Peyer's patch (tissue), 4 donors: ENCODE measurements at regions not wholly inside any gene's neighbourhood (a gene's known extent, or its start where the extent isn't known, plus 50 kb on each side); places are given as distances from the start of the nearest gene placed in this dataset.

Experiments used
- DNase-seq, 3 donors: peaks; one replicate each; pipeline ENCODE4 v3.0.0-alpha.2; 2017 to 2019
- H3K27ac ChIP-seq, 4 donors: fragments of 200-600 bp; sonication (generic); one replicate each; pipeline ENCODE4 v1.5.1; 2016 to 2019
- H3K27me3 ChIP-seq, 2 donors: fragments of 200-600 bp; sonication (generic); one replicate each; pipeline ENCODE4 v1.5.1; 2019
- H3K36me3 ChIP-seq, 3 donors: fragments of 200-600 bp; sonication (generic); one replicate each; pipeline ENCODE4 v1.5.1; 2016 to 2019
- H3K4me1 ChIP-seq, 4 donors: fragments of 200-600 bp; sonication (generic); one replicate each; pipeline ENCODE4 v1.5.1; 2016 to 2019
- H3K4me3 ChIP-seq, 4 donors: fragments of 200-600 bp; sonication (generic); 1 replicate in 3 of 4; 2 replicates in 1 of 4; pipeline ENCODE4 v1.5.1; 2016 to 2019; ENCODE audit warnings: mild to moderate bottlenecking in 1 of 4
- H3K9me3 ChIP-seq, 4 donors: fragments of 200-600 bp; sonication (generic); one replicate each; pipeline ENCODE4 v1.5.1; 2016 to 2019; ENCODE audit warnings: mild to moderate bottlenecking in 1 of 4
- CTCF ChIP-seq, 6 experiments: fragments of 450-650 bp in 4 of 6; fragments of 200-600 bp in 2 of 6; sonication (generic) in 1 of 6; IDR thresholded peaks; one replicate each; pipeline ENCODE4 v1.5.1; 2017 to 2019; ENCODE audit warnings: antibody characterized with exemption in 6 of 6, mild to moderate bottlenecking in 3 of 6, moderate library complexity in 1 of 6
- POLR2A ChIP-seq, 2 donors: fragments of 450-650 bp; IDR thresholded peaks; one replicate each; pipeline ENCODE4 v1.5.1; 2017; ENCODE audit warnings: antibody characterized with exemption in 2 of 2, mild to moderate bottlenecking in 2 of 2, moderate library complexity in 2 of 2

GRCh38 chr6:16974387-16974673, 127.5 kb upstream of the STMND1 start:
- no peak for TF ChIP-seq POLR2A (IDR thresholded peaks at IDR 0.05)
- TF ChIP-seq CTCF (IDR thresholded peaks at IDR 0.05) = no peak
- no peaks in the 10 kb centered on the region for H3K27me3 ChIP-seq
- no peak for DNase-seq

GRCh38 chr6:16973545-16974386, 128.1 kb upstream of the STMND1 start:
- TF ChIP-seq POLR2A (IDR thresholded peaks at IDR 0.05) (no peak), CTCF (IDR thresholded peaks at IDR 0.05) (no peak)
- no peak for DNase-seq
- H3K36me3 ChIP-seq = no peaks in the 10 kb centered on the region
- H3K4me3 ChIP-seq = no peak overlapping the region
- H3K4me1 ChIP-seq = no peaks in the 10 kb centered on the region
- H3K27ac ChIP-seq = no peak overlapping the region
- H3K27me3 ChIP-seq = no peaks in the 10 kb centered on the region
- no peaks in the 10 kb centered on the region for H3K9me3 ChIP-seq

More at GRCh38 chr6:16974387-16974673, 127.5 kb upstream of the STMND1 start:
- Histone ChIP-seq H3K36me3 (no peaks in the 10 kb centered on the region), H3K4me3 (no peak overlapping the region), H3K27ac (no peak overlapping the region), H3K4me1 (no peaks in the 10 kb centered on the region), H3K9me3 (no peaks in the 10 kb centered on the region)

GRCh38 chr6:16973051-16973450, 128.8 kb upstream of the STMND1 start:
- Histone ChIP-seq H3K4me3 (no peak overlapping the region), H3K36me3 (no peaks in the 10 kb centered on the region), H3K9me3 (no peaks in the 10 kb centered on the region), H3K4me1 (no peaks in the 10 kb centered on the region), H3K27me3 (no peaks in the 10 kb centered on the region), H3K27ac (no peak overlapping the region)
- TF ChIP-seq CTCF (IDR thresholded peaks at IDR 0.05) (no peak), POLR2A (IDR thresholded peaks at IDR 0.05) (no peak)
- no peak for DNase-seq

GRCh38 chr6:16972535-16972934, 129.3 kb upstream of the STMND1 start:
- H3K36me3 ChIP-seq = no peaks in the 10 kb centered on the region
- H3K4me3 ChIP-seq = no peak overlapping the region
- no peaks in the 10 kb centered on the region for H3K27me3 ChIP-seq
- H3K4me1 ChIP-seq = no peaks in the 10 kb centered on the region
- no peaks in the 10 kb centered on the region for H3K9me3 ChIP-seq
- H3K27ac ChIP-seq = no peak overlapping the region
- no peak for TF ChIP-seq CTCF (IDR thresholded peaks at IDR 0.05)
- TF ChIP-seq POLR2A (IDR thresholded peaks at IDR 0.05) = no peak
- DNase-seq = no peak

GRCh38 chr6:16969699-16970655, 131.9 kb upstream of the STMND1 start:
- Histone ChIP-seq H3K27ac (no peak overlapping the region), H3K36me3 (no peaks in the 10 kb centered on the region), H3K4me1 (peaks cover 0 to under 1% (median 0%) of the 10 kb centered on the region in 4 donors), H3K9me3 (no peaks in the 10 kb centered on the region), H3K27me3 (no peaks in the 10 kb centered on the region), H3K4me3 (no peak overlapping the region)
- DNase-seq = no peak
- TF ChIP-seq CTCF (IDR thresholded peaks at IDR 0.05) (no peak), POLR2A (IDR thresholded peaks at IDR 0.05) (no peak)
